PFSK-1 (cell line): ENCODE measurements at regions not wholly inside any gene's neighbourhood (a gene's known extent, or its start where the extent isn't known, plus 50 kb on each side); places are given as distances from the start of the nearest gene placed in this dataset.

ENCODE experiments used
- POLR2AphosphoS5 ChIP-seq: IDR thresholded peaks from 2 replicates; pipeline ENCODE4 v1.6.1; 2012; ENCODE audit warnings: low read depth, mild to moderate bottlenecking, control low read depth, low read length, moderate library complexity
- SIN3A ChIP-seq: IDR thresholded peaks from 2 replicates; pipeline ENCODE4 v1.6.1; 2012; ENCODE audit warnings: mild to moderate bottlenecking, low read length, moderate library complexity, borderline replicate concordance; ENCODE audit not compliant: insufficient read depth
- TAF1 ChIP-seq: IDR thresholded peaks from 2 replicates; pipeline ENCODE4 v1.6.1; 2012; ENCODE audit warnings: low read length, control low read depth, borderline replicate concordance; ENCODE audit not compliant: insufficient read depth
- TF ChIP-seq, protein P1 (sequence below), 2 experiments: IDR thresholded peaks; 2 replicates each; pipeline versions ENCODE4 v1.6.1 to v1.8.0; 2011 to 2012; ENCODE audit warnings: low read depth in 2 of 2, low read length in 2 of 2, control low read depth in 1 of 2, inconsistent platforms in 1 of 2, mild to moderate bottlenecking in 1 of 2, moderate library complexity in 1 of 2; ENCODE audit not compliant: insufficient read depth in 1 of 2

GRCh38 chr3:78086150-78086549 is 1046.3 kb downstream of the ROBO2 start:
- TF ChIP-seq POLR2AphosphoS5 (no peak), SIN3A (no peak), TAF1 (no peak)
- TF ChIP-seq, protein P1, sequence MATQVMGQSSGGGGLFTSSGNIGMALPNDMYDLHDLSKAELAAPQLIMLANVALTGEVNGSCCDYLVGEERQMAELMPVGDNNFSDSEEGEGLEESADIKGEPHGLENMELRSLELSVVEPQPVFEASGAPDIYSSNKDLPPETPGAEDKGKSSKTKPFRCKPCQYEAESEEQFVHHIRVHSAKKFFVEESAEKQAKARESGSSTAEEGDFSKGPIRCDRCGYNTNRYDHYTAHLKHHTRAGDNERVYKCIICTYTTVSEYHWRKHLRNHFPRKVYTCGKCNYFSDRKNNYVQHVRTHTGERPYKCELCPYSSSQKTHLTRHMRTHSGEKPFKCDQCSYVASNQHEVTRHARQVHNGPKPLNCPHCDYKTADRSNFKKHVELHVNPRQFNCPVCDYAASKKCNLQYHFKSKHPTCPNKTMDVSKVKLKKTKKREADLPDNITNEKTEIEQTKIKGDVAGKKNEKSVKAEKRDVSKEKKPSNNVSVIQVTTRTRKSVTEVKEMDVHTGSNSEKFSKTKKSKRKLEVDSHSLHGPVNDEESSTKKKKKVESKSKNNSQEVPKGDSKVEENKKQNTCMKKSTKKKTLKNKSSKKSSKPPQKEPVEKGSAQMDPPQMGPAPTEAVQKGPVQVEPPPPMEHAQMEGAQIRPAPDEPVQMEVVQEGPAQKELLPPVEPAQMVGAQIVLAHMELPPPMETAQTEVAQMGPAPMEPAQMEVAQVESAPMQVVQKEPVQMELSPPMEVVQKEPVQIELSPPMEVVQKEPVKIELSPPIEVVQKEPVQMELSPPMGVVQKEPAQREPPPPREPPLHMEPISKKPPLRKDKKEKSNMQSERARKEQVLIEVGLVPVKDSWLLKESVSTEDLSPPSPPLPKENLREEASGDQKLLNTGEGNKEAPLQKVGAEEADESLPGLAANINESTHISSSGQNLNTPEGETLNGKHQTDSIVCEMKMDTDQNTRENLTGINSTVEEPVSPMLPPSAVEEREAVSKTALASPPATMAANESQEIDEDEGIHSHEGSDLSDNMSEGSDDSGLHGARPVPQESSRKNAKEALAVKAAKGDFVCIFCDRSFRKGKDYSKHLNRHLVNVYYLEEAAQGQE (IDR thresholded peaks at IDR 0.05; ENCODE audit: insufficient read depth in 1 of 2, low read depth in 2 of 2, low read length in 2 of 2), result no peak
